KBM-7 (cell line): ENCODE measurements at regions not wholly inside any gene's neighbourhood (a gene's known extent, or its start where the extent isn't known, plus 50 kb on each side); places are given as distances from the start of the nearest gene placed in this dataset.

Source experiments
- DNase-seq: peaks from one replicate; pipeline ENCODE4 v3.0.0-alpha.2; 2015
- in situ Hi-C: fragments of 300-500 bp; cut with MboI; formaldehyde crosslinking; loops from 2 replicates; pipeline ENCODE4 v1.14.3; 2020; ENCODE audit warnings: low sequenced_read_pairs, low pct_unique_long_range_greater_than_20kb, mixed read lengths

DNA sequence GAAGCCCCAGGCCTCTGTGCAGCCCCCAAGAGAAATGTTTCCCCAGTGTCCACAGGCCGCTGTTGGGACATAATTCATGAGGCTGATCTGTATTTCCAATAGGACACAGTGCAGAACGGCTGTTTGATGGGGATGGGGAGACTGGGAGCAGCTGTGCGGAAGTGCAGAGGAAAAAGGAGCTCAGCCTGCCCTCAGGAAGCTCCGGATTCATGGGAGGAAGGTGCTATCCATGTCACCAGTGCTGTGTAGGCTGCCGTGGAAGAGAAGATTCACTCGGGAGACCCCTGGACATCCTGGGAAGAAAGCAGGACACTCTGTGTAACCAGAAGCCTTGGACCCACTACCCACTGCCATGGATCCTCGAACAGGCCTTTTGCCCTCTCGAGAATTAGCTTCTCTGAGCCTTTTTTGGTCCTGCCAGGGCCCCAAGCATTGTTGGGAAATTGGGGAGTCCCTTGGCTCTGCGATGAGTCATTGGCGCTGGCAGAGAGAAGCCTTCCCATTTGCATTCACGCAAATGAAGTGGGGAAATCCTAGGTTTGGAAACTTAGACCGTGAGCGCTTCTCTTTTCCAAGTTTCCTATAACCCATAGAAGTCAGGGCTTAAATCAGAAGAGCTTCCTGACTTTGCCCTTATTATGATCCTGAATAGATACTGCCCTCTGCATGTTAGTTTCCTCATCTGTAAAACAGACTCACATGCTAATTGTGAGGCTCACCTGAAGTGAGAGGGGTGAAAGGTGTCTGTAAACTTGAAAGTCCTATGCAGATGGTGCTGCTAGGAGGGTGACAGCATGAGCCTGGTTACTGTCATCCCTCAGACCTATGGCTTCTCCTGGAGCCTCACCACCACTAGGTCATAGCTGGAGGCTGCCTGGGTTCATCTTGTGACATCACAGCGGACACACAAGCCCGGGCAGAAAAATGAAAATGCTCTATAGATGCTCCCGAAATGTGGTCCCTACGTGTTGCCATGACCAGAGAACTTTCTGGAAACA is 229.2 kb upstream of the B3GAT1 start:
- no peak for DNase-seq
- in situ Hi-C loops, result no loop called here

DNA sequence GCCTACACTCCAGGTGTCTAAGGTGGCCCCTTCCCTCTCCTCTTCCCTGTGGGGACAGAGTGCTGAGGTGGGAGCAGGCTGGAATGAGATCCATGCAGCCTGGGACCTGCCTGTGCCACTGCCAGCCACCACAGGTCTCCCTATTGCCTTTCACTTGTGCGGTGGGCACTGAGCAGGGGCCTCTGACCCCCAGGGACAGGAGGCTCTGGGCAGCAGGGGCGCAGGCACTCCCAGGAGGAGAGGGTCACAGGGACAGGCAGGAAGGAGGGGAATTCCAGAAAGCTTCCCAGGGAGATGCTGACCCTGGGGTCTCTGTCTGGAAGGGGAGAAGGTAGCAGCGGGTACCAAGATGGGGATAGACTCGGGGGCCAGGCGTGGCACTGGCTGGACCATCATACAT is 228.5 kb upstream of the B3GAT1 start:
- no peak for DNase-seq
- in situ Hi-C loops, result no loop called here

DNA sequence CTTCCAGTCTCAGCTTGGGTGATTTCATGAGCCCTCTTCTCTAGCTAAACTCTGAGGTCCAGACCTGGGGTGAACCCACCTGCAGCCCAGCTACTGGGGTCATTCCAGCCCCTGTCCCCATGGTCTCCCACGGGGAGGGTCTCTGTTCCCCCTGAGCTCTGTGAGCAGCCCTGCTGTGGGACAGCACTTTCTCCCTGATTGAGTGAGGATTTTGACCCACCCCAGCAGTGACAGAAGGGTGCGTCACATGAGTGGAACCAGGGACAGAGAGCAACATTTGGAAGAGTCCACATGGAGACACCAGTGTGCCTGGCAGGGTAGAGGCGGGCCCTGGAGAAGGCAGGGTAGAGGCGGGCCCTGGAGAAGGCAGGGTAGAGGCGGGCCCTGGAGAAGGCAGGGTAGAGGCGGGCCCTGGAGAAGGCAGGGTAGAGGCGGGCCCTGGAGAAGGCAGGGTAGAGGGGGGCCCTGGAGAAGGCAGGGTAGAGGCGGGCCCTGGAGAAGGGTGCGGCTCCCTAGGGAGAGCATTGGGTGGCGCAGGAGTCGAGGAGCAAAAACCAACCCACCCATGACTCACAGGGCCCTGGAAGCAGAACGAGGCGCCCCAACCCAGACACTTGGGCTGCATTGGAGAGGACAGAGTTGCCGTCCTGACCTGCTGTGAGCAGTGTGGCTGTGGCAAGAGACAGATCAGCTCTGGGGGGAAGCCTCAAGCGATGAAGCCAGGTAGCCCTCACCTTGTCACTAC is 227.7 kb upstream of the B3GAT1 start:
- DNase-seq, result no peak

GRCh38 chr11:134638796-134639430 is 226.9 kb upstream of the B3GAT1 start:
- no peak for DNase-seq
- in situ Hi-C loops, result no loop called here

More for the DNA sequence above, 227.7 kb upstream of the B3GAT1 start:
- in situ Hi-C loops, result no loop called here

DNA sequence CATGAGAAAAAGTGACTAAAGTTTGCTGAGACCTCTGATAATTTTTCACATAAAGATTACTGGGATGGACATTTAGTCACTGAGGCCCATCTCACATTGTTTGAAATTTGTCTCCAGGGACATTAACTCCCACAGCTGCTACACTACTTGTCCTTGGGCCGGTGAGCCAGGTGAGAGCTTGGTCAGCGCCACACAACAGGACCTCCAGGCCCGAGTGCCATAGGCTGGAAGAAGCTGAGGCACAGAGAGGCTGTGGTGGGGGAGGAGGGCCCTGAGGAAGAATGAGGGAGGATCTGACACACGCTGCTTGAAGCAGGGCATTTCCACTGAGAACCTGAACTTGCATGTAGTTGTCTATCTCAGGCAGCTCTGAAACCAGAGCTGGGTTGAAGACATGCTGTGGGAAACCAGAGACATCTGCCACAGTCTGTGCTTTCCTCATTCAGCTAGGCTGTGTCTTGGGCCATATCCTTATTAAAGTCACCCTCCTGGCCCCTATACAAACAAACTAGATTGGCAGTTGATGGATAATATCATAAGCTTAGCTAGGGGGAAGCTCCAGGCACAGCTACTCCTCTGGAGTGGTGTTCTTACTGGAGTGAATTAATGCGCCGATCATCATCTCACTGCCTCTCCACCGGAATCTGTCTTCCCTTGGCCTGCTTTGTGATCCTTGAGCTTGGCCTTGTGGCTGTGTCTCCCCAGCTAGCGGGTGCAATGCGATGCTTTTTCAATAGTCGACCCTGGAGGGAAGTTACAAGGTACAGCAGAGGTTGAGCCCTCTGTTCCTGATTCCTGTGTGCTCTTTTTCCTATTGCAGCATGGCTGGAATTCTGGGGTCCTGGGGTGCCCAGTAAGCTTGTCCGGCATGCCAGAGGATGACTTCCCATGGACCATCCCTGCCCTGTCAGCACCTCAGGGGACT is 225.3 kb upstream of the B3GAT1 start:
- no peak for DNase-seq
- in situ Hi-C loops, result no loop called here

GRCh38 chr11:134636071-134636470 is 224.0 kb upstream of the B3GAT1 start:
- DNase-seq, result no peak

GRCh38 chr11:134634897-134635831 is 223.1 kb upstream of the B3GAT1 start:
- DNase-seq, result peak; percentile 23
- in situ Hi-C loops, result no loop called here

More at GRCh38 chr11:134636071-134636470, 224.0 kb upstream of the B3GAT1 start:
- in situ Hi-C loops, result no loop called here

- in situ Hi-C loops, result no loop called here
- DNase-seq, result no peak
Measured at GRCh38 chr11:134633276-134633675, 221.2 kb upstream of the B3GAT1 start.

GRCh38 chr11:134632347-134633119 is 220.5 kb upstream of the B3GAT1 start:
- in situ Hi-C loops, result no loop called here
- DNase-seq, result no peak

DNA sequence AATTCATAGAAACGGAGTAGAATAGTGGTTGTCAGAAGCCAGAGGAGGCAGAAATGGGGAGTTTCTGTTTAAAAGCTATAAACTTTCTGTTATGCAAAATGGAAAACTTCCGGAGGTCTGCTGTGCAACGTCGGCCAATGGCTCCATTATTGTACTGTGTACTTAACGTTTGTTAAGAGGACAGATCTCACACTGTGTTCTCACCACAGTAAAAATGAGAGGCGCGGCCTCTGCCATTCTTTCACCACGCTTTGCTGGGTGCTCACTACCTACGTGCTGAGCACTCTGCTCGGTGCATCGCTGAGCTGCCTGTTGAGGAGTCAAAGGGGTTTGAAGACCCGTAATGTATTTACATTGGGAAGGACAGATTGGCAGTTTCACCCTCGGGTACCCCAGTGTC is 218.8 kb upstream of the B3GAT1 start:
- in situ Hi-C loops, result no loop called here

DNA sequence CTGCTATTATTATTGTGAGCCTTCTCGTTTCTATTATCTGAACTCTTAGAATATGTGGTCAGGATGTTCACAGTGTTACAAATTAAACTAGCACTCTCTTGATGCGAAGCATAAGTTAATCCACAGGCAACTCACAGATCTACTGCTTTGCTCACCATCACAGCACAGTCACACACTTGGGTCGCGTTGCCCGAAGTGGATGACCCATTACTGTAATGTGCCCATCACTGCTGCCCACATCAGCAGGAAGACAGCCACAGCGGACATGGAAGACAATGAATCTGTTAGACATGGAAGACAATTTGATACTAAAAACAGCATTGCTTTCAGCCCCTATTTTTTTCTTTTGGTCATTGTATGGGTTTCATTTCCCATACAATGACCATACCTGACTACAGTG is 216.4 kb upstream of the B3GAT1 start:
- DNase-seq, result no peak

More for the DNA sequence above, 218.8 kb upstream of the B3GAT1 start:
- DNase-seq, result no peak

DNA sequence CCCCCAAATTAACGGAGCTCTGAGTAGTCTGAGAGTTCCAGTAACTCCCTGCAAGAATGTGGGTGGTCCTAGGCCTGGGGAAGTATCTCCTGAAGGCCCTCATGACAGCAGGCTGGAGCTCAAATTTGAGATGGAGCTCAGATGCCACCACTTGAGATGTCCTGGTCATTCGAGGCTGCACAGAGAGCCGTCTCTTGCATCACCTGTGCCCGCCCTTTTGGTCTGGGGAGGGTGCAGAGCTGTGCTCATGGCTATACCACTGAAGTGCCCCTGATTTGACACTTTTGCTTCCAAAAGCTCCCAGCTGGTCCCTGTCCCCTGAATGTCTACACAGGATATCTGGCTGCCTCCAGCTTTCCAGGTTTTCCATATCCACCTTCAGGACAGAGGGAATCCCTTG is 214.0 kb upstream of the B3GAT1 start:
- in situ Hi-C loops, result no loop called here
- no peak for DNase-seq

More for the DNA sequence above, 216.4 kb upstream of the B3GAT1 start:
- in situ Hi-C loops, result no loop called here

DNA sequence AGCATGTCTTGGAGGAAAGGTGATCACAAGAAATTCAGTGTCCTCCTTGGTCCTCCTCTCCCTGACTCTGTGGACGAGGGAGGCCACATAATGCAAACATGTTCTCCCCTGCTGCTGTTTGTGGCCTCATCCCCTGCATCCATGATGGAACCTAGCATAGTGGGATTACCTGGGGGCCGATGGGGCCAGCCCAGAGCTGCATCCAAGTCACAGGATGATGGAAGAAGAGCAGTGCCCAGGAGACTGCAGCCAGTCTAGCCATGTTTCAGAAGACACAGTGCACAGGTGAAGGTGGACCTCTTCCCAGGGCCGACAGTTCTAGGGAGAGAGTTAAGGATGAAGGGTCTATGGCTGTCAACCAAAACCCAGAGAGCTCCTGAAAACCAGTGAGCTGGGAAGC is 213.6 kb upstream of the B3GAT1 start:
- in situ Hi-C loops, result no loop called here

DNA sequence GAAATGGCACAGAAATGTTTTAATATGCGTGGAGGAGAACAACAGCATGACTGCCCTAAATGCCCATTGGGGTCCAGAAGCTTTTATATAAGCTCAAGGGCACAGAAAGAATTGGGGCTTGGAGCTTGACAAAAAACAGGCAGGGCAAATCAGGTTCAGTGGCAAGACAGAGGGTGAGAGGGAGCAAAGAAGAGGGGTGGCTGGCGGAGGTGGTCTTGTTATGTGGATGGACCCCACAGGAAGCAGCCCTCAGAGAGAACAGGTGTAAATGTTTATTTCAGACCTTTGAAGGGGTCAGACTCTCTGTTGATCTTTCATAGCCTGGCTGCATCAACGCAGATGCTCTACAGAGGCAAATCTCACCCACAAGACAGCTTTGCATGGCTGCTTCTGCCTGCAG is 213.1 kb upstream of the B3GAT1 start:
- no peak for DNase-seq

More for the DNA sequence above, 213.6 kb upstream of the B3GAT1 start:
- no peak for DNase-seq

GRCh38 chr11:134624166-134624920 is 212.3 kb upstream of the B3GAT1 start:
- DNase-seq, result no peak
- in situ Hi-C loops, result no loop called here

More for the DNA sequence above, 213.1 kb upstream of the B3GAT1 start:
- in situ Hi-C loops, result no loop called here

- in situ Hi-C loops, result no loop called here
- no peak for DNase-seq
Measured at GRCh38 chr11:134623711-134624110, 211.7 kb upstream of the B3GAT1 start.
